HG03571 (cell line): ENCODE measurements at regions not wholly inside any gene's neighbourhood (a gene's known extent, or its start where the extent isn't known, plus 50 kb on each side); places are given as distances from the start of the nearest gene placed in this dataset.

Source experiments
- ATAC-seq: cut with Tn5 transposase; IDR thresholded peaks from one replicate; pipeline ENCODE4 v1.9.1; 2021; ENCODE audit not compliant: unreplicated experiment

- ATAC-seq, result no peak
These were observed 58.0 kb upstream of the PARP11 start for GRCh38 chr12:3931206-3931605.

- no peak for ATAC-seq
These were observed 56.8 kb upstream of the PARP11 start for GRCh38 chr12:3929875-3930615.

GRCh38 chr12:3928538-3929184, 55.5 kb upstream of the PARP11 start:
- no peak for ATAC-seq

GRCh38 chr12:3925621-3926020, 52.4 kb upstream of the PARP11 start:
- no peak for ATAC-seq

- ATAC-seq, result no peak
These were observed 51.6 kb upstream of the PARP11 start for GRCh38 chr12:3924761-3925160.

GRCh38 chr12:3923021-3923420, 49.8 kb upstream of the PARP11 start:
- ATAC-seq, result no peak
